Stimulated activated CD8-positive, alpha-beta memory T cell treated with anti-CD3 and anti-CD28 coated beads, Interleukin-15, amount 100 ng/mL, for 1 hour (primary cell): ENCODE measurements at regions not wholly inside any gene's neighbourhood (a gene's known extent, or its start where the extent isn't known, plus 50 kb on each side); places are given as distances from the start of the nearest gene placed in this dataset.

Experiments used
- DNase-seq: peaks from one replicate; pipeline ENCODE4 v3.0.0-alpha.2; 2020; ENCODE audit warnings: low read depth

GRCh38 chr3:72432246-72432645 is 416.0 kb downstream of the SHQ1 start:
- no peak for DNase-seq

GRCh38 chr3:72429589-72430353 is 418.5 kb downstream of the SHQ1 start:
- no peak for DNase-seq

- DNase-seq, result no peak
These were observed 419.4 kb downstream of the SHQ1 start for GRCh38 chr3:72428803-72429202.

- no peak for DNase-seq
These were observed 420.6 kb downstream of the SHQ1 start for GRCh38 chr3:72427624-72428023.

GRCh38 chr3:72426618-72427397 is 421.4 kb downstream of the SHQ1 start:
- no peak for DNase-seq

- no peak for DNase-seq
These were observed 424.6 kb downstream of the SHQ1 start for GRCh38 chr3:72423643-72424042.

- DNase-seq, result no peak
These were observed 426.5 kb downstream of the SHQ1 start for GRCh38 chr3:72421786-72422185.

- no peak for DNase-seq
These were observed 427.1 kb downstream of the SHQ1 start for GRCh38 chr3:72421126-72421525.

GRCh38 chr3:72418856-72419255 is 429.4 kb downstream of the SHQ1 start:
- DNase-seq, result no peak

GRCh38 chr3:72418244-72418643 is 430.0 kb downstream of the SHQ1 start:
- DNase-seq, result no peak

- DNase-seq, result no peak
These were observed 433.7 kb downstream of the SHQ1 start for GRCh38 chr3:72414481-72415016.

GRCh38 chr3:72413228-72413627 is 435.0 kb downstream of the SHQ1 start:
- no peak for DNase-seq

GRCh38 chr3:72412340-72412956 is 435.8 kb downstream of the SHQ1 start:
- no peak for DNase-seq

GRCh38 chr3:72411843-72412242 is 436.4 kb downstream of the SHQ1 start:
- no peak for DNase-seq

- DNase-seq, result no peak
These were observed 437.1 kb downstream of the SHQ1 start for GRCh38 chr3:72411126-72411525.

GRCh38 chr3:72408983-72409779 is 439.1 kb downstream of the SHQ1 start:
- no peak for DNase-seq

- DNase-seq, result no peak
These were observed 440.5 kb downstream of the SHQ1 start for GRCh38 chr3:72407766-72408165.

GRCh38 chr3:72405943-72406566 is 442.2 kb downstream of the SHQ1 start:
- no peak for DNase-seq

- no peak for DNase-seq
These were observed 447.2 kb downstream of the SHQ1 start for GRCh38 chr3:72401005-72401545.

- no peak for DNase-seq
These were observed 449.5 kb downstream of the SHQ1 start for GRCh38 chr3:72398781-72399180.

- no peak for DNase-seq
These were observed 450.7 kb downstream of the SHQ1 start for GRCh38 chr3:72397586-72397985.
